ENCODE measurements at regions not wholly inside any gene's neighbourhood (a gene's known extent, or its start where the extent isn't known, plus 50 kb on each side); places are given as distances from the start of the nearest gene placed in this dataset.
"Not testable (repeated sequence)": the region's sequence is repeated elsewhere in the genome, so short reads cannot be mapped to it uniquely, and the experiment has no call there.

GRCh38 chr9:36484124-36484523 is 84.1 kb upstream of the RNF38 start:
- H3K36me3 Mint-ChIP-seq, result peaks cover 5 to 10% of the 10 kb centered on the region in 2 donors
- peaks cover 0 to 3% of the 10 kb centered on the region in 2 donors for H3K9me3 Mint-ChIP-seq
- H3K27ac Mint-ChIP-seq, result no peak overlapping the region
- DNase-seq (ENCODE audit: low spot score in 2 of 2) (no peak), ATAC-seq (no peak)

GRCh38 chr9:36479101-36479500 is 79.0 kb upstream of the RNF38 start:
- H3K27ac Mint-ChIP-seq, result peak overlapping the region in 1 of 2 donors; percentile 19
- H3K9me3 Mint-ChIP-seq, result no peaks in the 10 kb centered on the region
- no peak for ATAC-seq
- no peaks in the 10 kb centered on the region for H3K36me3 Mint-ChIP-seq
- DNase-seq (ENCODE audit: low spot score in 2 of 2), result no peak

- ATAC-seq, result no peak
Observed at GRCh38 chr9:36471359-36471758, 71.3 kb upstream of the RNF38 start.

GRCh38 chr9:36470643-36471290 is 70.7 kb upstream of the RNF38 start:
- peak; percentile 98 to 99 for ATAC-seq
- peak; percentile 58 to 59 for DNase-seq (ENCODE audit: low spot score in 2 of 2)
- peaks cover 6 to 17% of the 10 kb centered on the region in 2 donors for H3K36me3 Mint-ChIP-seq
- peak overlapping the region; percentile 90 to 95 for H3K27ac Mint-ChIP-seq
- H3K9me3 Mint-ChIP-seq, result no peaks in the 10 kb centered on the region

More at GRCh38 chr9:36471359-36471758, 71.3 kb upstream of the RNF38 start:
- DNase-seq (ENCODE audit: low spot score in 2 of 2), result no peak
- H3K9me3 Mint-ChIP-seq, result no peaks in the 10 kb centered on the region
- peaks cover 6 to 17% of the 10 kb centered on the region in 2 donors for H3K36me3 Mint-ChIP-seq
- H3K27ac Mint-ChIP-seq, result peak overlapping the region; percentile 90 to 93

GRCh38 chr9:36463467-36463866 is 63.4 kb upstream of the RNF38 start:
- ATAC-seq (no peak), DNase-seq (ENCODE audit: low spot score in 2 of 2) (no peak)
- H3K9me3 Mint-ChIP-seq, result no peaks in the 10 kb centered on the region
- H3K27ac Mint-ChIP-seq, result no peak overlapping the region
- peaks cover 0 to 19% of the 10 kb centered on the region in 2 donors for H3K36me3 Mint-ChIP-seq

GRCh38 chr9:36462245-36462644 is 62.2 kb upstream of the RNF38 start:
- ATAC-seq, result no peak
- DNase-seq (ENCODE audit: low spot score in 2 of 2), result no peak
- H3K27ac Mint-ChIP-seq, result no peak overlapping the region
- no peaks in the 10 kb centered on the region for H3K9me3 Mint-ChIP-seq
- H3K36me3 Mint-ChIP-seq, result peaks cover 0 to 13% of the 10 kb centered on the region in 2 donors

GRCh38 chr9:36461323-36461722 is 61.3 kb upstream of the RNF38 start:
- Mint-ChIP-seq H3K36me3 (peaks cover 0 to 13% of the 10 kb centered on the region in 2 donors), H3K9me3 (no peaks in the 10 kb centered on the region), H3K27ac (no peak overlapping the region)
- DNase-seq (ENCODE audit: low spot score in 2 of 2), result no peak
- ATAC-seq, result no peak

GRCh38 chr9:36458430-36458915 is 58.4 kb upstream of the RNF38 start:
- ATAC-seq (peak; percentile 81 to 92), DNase-seq (ENCODE audit: low spot score in 2 of 2) (peak; percentile 75 to 92)
- H3K27ac Mint-ChIP-seq, result peak overlapping the region; percentile 63
- H3K9me3 Mint-ChIP-seq, result not testable (repeated sequence)
- peaks cover 0 to 13% of the 10 kb centered on the region in 2 donors for H3K36me3 Mint-ChIP-seq

GRCh38 chr9:36457836-36458429 is 57.9 kb upstream of the RNF38 start:
- Mint-ChIP-seq H3K9me3 (no peaks in the 10 kb centered on the region), H3K27ac (peak overlapping the region; percentile 63), H3K36me3 (peaks cover 0 to 8% of the 10 kb centered on the region in 2 donors)
- no peak for DNase-seq (ENCODE audit: low spot score in 2 of 2)
- ATAC-seq, result peak in 1 of 2 donors; percentile 14

- Mint-ChIP-seq H3K9me3 (no peaks in the 10 kb centered on the region), H3K36me3 (peaks cover 0 to 5% of the 10 kb centered on the region in 2 donors)
Observed at GRCh38 chr9:36456480-36457065, 56.5 kb upstream of the RNF38 start.

GRCh38 chr9:36451949-36452348 is 51.9 kb upstream of the RNF38 start:
- DNase-seq (ENCODE audit: low spot score in 2 of 2) (no peak), ATAC-seq (no peak)
- no peaks in the 10 kb centered on the region for H3K36me3 Mint-ChIP-seq
- no peak overlapping the region for H3K27ac Mint-ChIP-seq
- no peaks in the 10 kb centered on the region for H3K9me3 Mint-ChIP-seq

More at GRCh38 chr9:36456480-36457065, 56.5 kb upstream of the RNF38 start:
- DNase-seq (ENCODE audit: low spot score in 2 of 2) (no peak), ATAC-seq (no peak)
- no peak overlapping the region for H3K27ac Mint-ChIP-seq

GRCh38 chr9:36450110-36450732 is 50.2 kb upstream of the RNF38 start:
- ATAC-seq, result no peak
- no peak overlapping the region for H3K27ac Mint-ChIP-seq
- no peak for DNase-seq (ENCODE audit: low spot score in 2 of 2)
- H3K9me3 Mint-ChIP-seq, result no peaks in the 10 kb centered on the region
- H3K36me3 Mint-ChIP-seq, result no peaks in the 10 kb centered on the region

All from activated naive CD4-positive, alpha-beta T cell treated with anti-CD3 and anti-CD28 coated beads, Interleukin-2, amount 50 U/mL, for 72 hours (primary cell).